Natural killer cell (primary cell): ENCODE measurements at regions not wholly inside any gene's neighbourhood (a gene's known extent, or its start where the extent isn't known, plus 50 kb on each side); places are given as distances from the start of the nearest gene placed in this dataset.

Experiments
- ATAC-seq, 3 donors: fragments of 150-1000 bp in 2 of 3; fragments of 200-7000 bp in 1 of 3; cut with Tn5 transposase; 1 replicate in 1 of 3; 2 replicates in 2 of 3; pipeline ENCODE4 v1.10.0; 2021; ENCODE audit warnings: mild to moderate bottlenecking in 2 of 3, moderate library complexity in 2 of 3
- DNase-seq, 2 donors: peaks; one replicate each; pipeline versions ENCODE4 v3.0.0 to v3.0.0-alpha.2; 2013 to 2021; ENCODE audit warnings: mixed read lengths in 1 of 2
- H3K27ac ChIP-seq: one replicate; pipeline ENCODE4 v1.5.1; 2013; ENCODE audit warnings: mild to moderate bottlenecking, low read length
- H3K27me3 ChIP-seq: one replicate; pipeline ENCODE4 v1.6.1; 2013; ENCODE audit warnings: low read length; ENCODE audit not compliant: control insufficient read depth, insufficient read depth
- H3K36me3 ChIP-seq: one replicate; pipeline ENCODE4 v1.6.1; 2013; ENCODE audit warnings: low read length; ENCODE audit not compliant: control insufficient read depth, insufficient read depth
- H3K4me1 ChIP-seq: one replicate; pipeline ENCODE4 v1.6.1; 2013; ENCODE audit warnings: low read length; ENCODE audit not compliant: control insufficient read depth, insufficient read depth
- H3K4me3 ChIP-seq: one replicate; pipeline ENCODE4 v1.5.1; 2013; ENCODE audit warnings: low read length
- H3K9me3 ChIP-seq: one replicate; pipeline ENCODE4 v1.6.1; 2013; ENCODE audit warnings: low read length; ENCODE audit not compliant: control insufficient read depth, insufficient read depth
- H3K27ac Mint-ChIP-seq, 2 donors: one replicate each; pipeline ENCODE4 v1.8.0; 2022; ENCODE audit warnings: mild to moderate bottlenecking in 2 of 2, mixed read lengths in 2 of 2, moderate library complexity in 1 of 2
- H3K27me3 Mint-ChIP-seq, 2 donors: one replicate each; pipeline ENCODE4 v1.8.0; 2022; ENCODE audit warnings: low read depth in 2 of 2, mixed read lengths in 2 of 2
- H3K36me3 Mint-ChIP-seq: one replicate; pipeline ENCODE4 v1.8.0; 2022; ENCODE audit warnings: mixed read lengths
- H3K4me1 Mint-ChIP-seq, 2 donors: one replicate each; pipeline ENCODE4 v1.8.0; 2022; ENCODE audit warnings: mixed read lengths in 2 of 2
- H3K4me3 Mint-ChIP-seq: one replicate; pipeline ENCODE4 v1.8.0; 2022; ENCODE audit warnings: mild to moderate bottlenecking, moderate library complexity, mixed read lengths
- H3K9me3 Mint-ChIP-seq, 2 donors: one replicate each; pipeline ENCODE4 v1.8.0; 2022; ENCODE audit warnings: mixed read lengths in 2 of 2
- CTCF ChIP-seq: fragments of 200-600 bp; IDR thresholded peaks from one replicate; pipeline ENCODE4 v1.8.0; 2022; ENCODE audit warnings: antibody characterized with exemption
- WGBS: methylation state at CpG from one replicate; pipeline ENCODE4 v1.1.7; 2013; ENCODE audit warnings: missing lambda C conversion rate; ENCODE audit not compliant: insufficient coverage; 5-methylcytosine and 5-hydroxymethylcytosine counted together
- intact Hi-C: fragments of 100-400 bp; cut with micrococcal nuclease; formaldehyde crosslinking; loops from one replicate; pipeline ENCODE4 v1.14.2; 2022

- H3K27ac ChIP-seq = no peak overlapping the region
- Mint-ChIP-seq H3K9me3 (no peaks in the 10 kb centered on the region), H3K36me3 (no peaks in the 10 kb centered on the region), H3K4me3 (no peak overlapping the region), H3K4me1 (peaks cover 12 to 13% of the 10 kb centered on the region in 2 donors), H3K27ac (no peak overlapping the region), H3K27me3 (peaks cover 0 to 2% of the 10 kb centered on the region in 2 donors)
- H3K36me3 ChIP-seq = no peaks in the 10 kb centered on the region
- DNase-seq = no peak
- no peak for TF ChIP-seq CTCF
- WGBS = 90% methylated on average over 5 of the region's 5 CpGs
- H3K9me3 ChIP-seq = no peaks in the 10 kb centered on the region
- H3K4me3 ChIP-seq = no peak overlapping the region
- ATAC-seq = no peak
- H3K4me1 ChIP-seq = peaks cover 3% of the 10 kb centered on the region
- no peaks in the 10 kb centered on the region for H3K27me3 ChIP-seq
- intact Hi-C loops = no loop called here
Observed at GRCh38 chr15:91476861-91477260, 376.6 kb upstream of the SLCO3A1 start.

GRCh38 chr15:91478717-91479191 is 374.8 kb upstream of the SLCO3A1 start:
- peaks cover 7 to 9% of the 10 kb centered on the region in 2 donors for H3K4me1 Mint-ChIP-seq
- Histone ChIP-seq H3K9me3 (no peaks in the 10 kb centered on the region), H3K36me3 (no peaks in the 10 kb centered on the region), H3K4me3 (no peak overlapping the region), H3K27me3 (no peaks in the 10 kb centered on the region), H3K4me1 (peaks cover 3% of the 10 kb centered on the region), H3K27ac (no peak overlapping the region)
- 44% methylated on average over 4 of the region's 6 CpGs for WGBS
- H3K9me3 Mint-ChIP-seq = no peaks in the 10 kb centered on the region
- no peak overlapping the region for H3K4me3 Mint-ChIP-seq
- peaks cover 0 to 5% of the 10 kb centered on the region in 2 donors for H3K27me3 Mint-ChIP-seq
- ATAC-seq (no peak), DNase-seq (no peak)
- H3K27ac Mint-ChIP-seq = no peak overlapping the region
- TF ChIP-seq CTCF = no peak
- intact Hi-C loops = no loop called here
- H3K36me3 Mint-ChIP-seq = no peaks in the 10 kb centered on the region

- no peak overlapping the region for H3K4me3 ChIP-seq
- H3K4me1 ChIP-seq = peaks cover 3% of the 10 kb centered on the region
- Mint-ChIP-seq H3K27ac (no peak overlapping the region), H3K9me3 (no peaks in the 10 kb centered on the region), H3K36me3 (no peaks in the 10 kb centered on the region), H3K27me3 (peaks cover 0 to 10% of the 10 kb centered on the region in 2 donors), H3K4me3 (no peak overlapping the region), H3K4me1 (peaks cover 7 to 9% of the 10 kb centered on the region in 2 donors)
- 86% methylated on average over 4 of the region's 4 CpGs for WGBS
- ATAC-seq (no peak), DNase-seq (no peak)
- TF ChIP-seq CTCF = no peak
- no peaks in the 10 kb centered on the region for H3K36me3 ChIP-seq
- intact Hi-C loops = no loop called here
- H3K9me3 ChIP-seq = no peaks in the 10 kb centered on the region
- no peak overlapping the region for H3K27ac ChIP-seq
- no peaks in the 10 kb centered on the region for H3K27me3 ChIP-seq
Observed at GRCh38 chr15:91480426-91480825, 373.1 kb upstream of the SLCO3A1 start.

GRCh38 chr15:91482799-91483198 is 370.7 kb upstream of the SLCO3A1 start:
- Mint-ChIP-seq H3K4me1 (peaks cover 7 to 9% of the 10 kb centered on the region in 2 donors), H3K4me3 (no peak overlapping the region), H3K9me3 (no peaks in the 10 kb centered on the region), H3K36me3 (no peaks in the 10 kb centered on the region), H3K27ac (peak overlapping the region in 1 of 2 donors; percentile 53), H3K27me3 (peaks cover 0 to 10% of the 10 kb centered on the region in 2 donors)
- TF ChIP-seq CTCF = no peak
- Histone ChIP-seq H3K27ac (no peak overlapping the region), H3K36me3 (no peaks in the 10 kb centered on the region), H3K4me1 (peaks cover 3% of the 10 kb centered on the region), H3K4me3 (no peak overlapping the region), H3K27me3 (no peaks in the 10 kb centered on the region), H3K9me3 (no peaks in the 10 kb centered on the region)
- ATAC-seq (no peak), DNase-seq (peak in 1 of 2 donors; percentile 34)
- intact Hi-C loops = no loop called here
- WGBS = 17% methylated on average over 1 of the region's 1 CpG
